Psoas muscle (tissue), 7 donors: ENCODE measurements at regions not wholly inside any gene's neighbourhood (a gene's known extent, or its start where the extent isn't known, plus 50 kb on each side); places are given as distances from the start of the nearest gene placed in this dataset.

ENCODE experiments used
- ATAC-seq, 4 donors: fragments of 200-7000 bp; cut with Tn5 transposase; one replicate each; pipeline ENCODE4 v1.9.1; 2020; ENCODE audit warnings: moderate library complexity in 3 of 4, mild to moderate bottlenecking in 2 of 4
- DNase-seq, 2 donors: peaks; one replicate each; pipeline ENCODE4 v3.0.0-alpha.2; 2020
- H3K27ac ChIP-seq: fragments of 200-600 bp; one replicate; pipeline ENCODE4 v1.8.0; 2022
- H3K27me3 ChIP-seq, 3 donors: fragments of 200-600 bp in 1 of 3; one replicate each; pipeline versions ENCODE4 v1.6.1 to v1.8.0; 2013 to 2022; ENCODE audit warnings: low read length in 2 of 3, mild to moderate bottlenecking in 2 of 3, moderate library complexity in 1 of 3; ENCODE audit not compliant: insufficient read depth in 3 of 3
- H3K36me3 ChIP-seq, 2 donors: fragments of 200-600 bp in 1 of 2; one replicate each; pipeline versions ENCODE4 v1.6.1 to v1.8.0; 2013 to 2022; ENCODE audit warnings: low read depth in 1 of 2, mild to moderate bottlenecking in 1 of 2, moderate library complexity in 1 of 2; ENCODE audit not compliant: insufficient read depth in 1 of 2
- H3K4me1 ChIP-seq: fragments of 200-600 bp; one replicate; pipeline ENCODE4 v1.8.0; 2022
- H3K4me3 ChIP-seq: fragments of 200-600 bp; one replicate; pipeline ENCODE4 v1.8.0; 2022; ENCODE audit warnings: mild to moderate bottlenecking
- H3K9me3 ChIP-seq: fragments of 200-600 bp; one replicate; pipeline ENCODE4 v1.8.0; 2022
- CTCF ChIP-seq: fragments of 200-600 bp; IDR thresholded peaks from one replicate; pipeline ENCODE4 v1.8.0; 2022; ENCODE audit warnings: antibody characterized with exemption
- WGBS, 3 donors: extraction: QIAGEN DNeasy Blood & Tissue Kit; methylation state at CpG; one replicate each; pipeline versions ENCODE4 v1.1.6 to v1.1.7; 2013; 5-methylcytosine and 5-hydroxymethylcytosine counted together
- intact Hi-C, 2 donors: fragments of 100-400 bp; cut with DNase I; formaldehyde crosslinking; loops; one replicate each; pipeline versions ENCODE4 v1.11.0 to v1.14.2; 2022
- donor health status: healthy with polysubstance abuse.
- donor health status: DM: no; HTN: no; CAD: no; lungs with moderate emphysema.
- donor health status: Bipolar disorder and iron deficiency.
- donor health status: healthy.
- donor health status: DM: yes; HTN: yes; CAD: no.
- donor health status: DM: no; HTN: no; CAD: no.
- donor health status: DM: yes; HTN: yes; CAD: no.

GRCh38 chr2:36079793-36080192, 275.8 kb upstream of the CRIM1 start:
- 91 to 95% (median 95%) methylated on average over 1 of the region's 1 CpG for WGBS, 3 donors
- intact Hi-C loops, result no loop called here
- Histone ChIP-seq H3K36me3 (no peaks in the 10 kb centered on the region), H3K4me3 (no peak overlapping the region), H3K9me3 (no peaks in the 10 kb centered on the region), H3K27ac (no peak overlapping the region), H3K4me1 (no peaks in the 10 kb centered on the region), H3K27me3 (no peaks in the 10 kb centered on the region)
- no peak for TF ChIP-seq CTCF
- no peak for DNase-seq
- no peak for ATAC-seq

- Histone ChIP-seq H3K4me3 (no peak overlapping the region), H3K9me3 (no peaks in the 10 kb centered on the region), H3K27me3 (no peaks in the 10 kb centered on the region), H3K27ac (no peak overlapping the region), H3K4me1 (no peaks in the 10 kb centered on the region), H3K36me3 (no peaks in the 10 kb centered on the region)
- no peak for DNase-seq
- TF ChIP-seq CTCF, result no peak
- no peak for ATAC-seq
- 0% methylated on average over 1 of the region's 1 CpG for WGBS, 3 donors
- intact Hi-C loops, result no loop called here
Observed at GRCh38 chr2:36074008-36074407, 281.6 kb upstream of the CRIM1 start.

GRCh38 chr2:36071698-36072097, 283.9 kb upstream of the CRIM1 start:
- intact Hi-C loops, result no loop called here
- 62 to 83% (median 76%) methylated on average over 1 of the region's 1 CpG for WGBS, 3 donors
- H3K36me3 ChIP-seq, result no peaks in the 10 kb centered on the region

GRCh38 chr2:36069074-36069473, 286.5 kb upstream of the CRIM1 start:
- intact Hi-C loops, result no loop called here
- DNase-seq, result no peak
- Histone ChIP-seq H3K27me3 (no peaks in the 10 kb centered on the region), H3K9me3 (no peaks in the 10 kb centered on the region), H3K4me1 (no peaks in the 10 kb centered on the region), H3K27ac (no peak overlapping the region), H3K4me3 (no peak overlapping the region), H3K36me3 (no peaks in the 10 kb centered on the region)
- TF ChIP-seq CTCF, result no peak
- 75 to 80% (median 77%) methylated on average over 3 of the region's 3 CpGs for WGBS, 3 donors
- no peak for ATAC-seq

More at GRCh38 chr2:36071698-36072097, 283.9 kb upstream of the CRIM1 start:
- ATAC-seq (no peak), DNase-seq (no peak)
- Histone ChIP-seq H3K27me3 (no peaks in the 10 kb centered on the region), H3K4me3 (no peak overlapping the region), H3K9me3 (no peaks in the 10 kb centered on the region), H3K27ac (no peak overlapping the region), H3K4me1 (no peaks in the 10 kb centered on the region)
- no peak for TF ChIP-seq CTCF

- no peak for DNase-seq
- no peak for TF ChIP-seq CTCF
- H3K4me3 ChIP-seq, result no peak overlapping the region
- no peaks in the 10 kb centered on the region for H3K27me3 ChIP-seq
- H3K4me1 ChIP-seq, result no peaks in the 10 kb centered on the region
- no peaks in the 10 kb centered on the region for H3K36me3 ChIP-seq
- ATAC-seq, result no peak
- H3K27ac ChIP-seq, result no peak overlapping the region
- no peaks in the 10 kb centered on the region for H3K9me3 ChIP-seq
- intact Hi-C loops, result no loop called here
Observed at GRCh38 chr2:36068086-36068485, 287.5 kb upstream of the CRIM1 start.
